Endothelial cell of umbilical vein (primary cell): ENCODE measurements at regions not wholly inside any gene's neighbourhood (a gene's known extent, or its start where the extent isn't known, plus 50 kb on each side); places are given as distances from the start of the nearest gene placed in this dataset.

Source experiments
- BruUV-seq: library from RNA; stranded (reverse); fragments of 400-500 nt; replicated peaks from 2 replicates; lab custom pipeline; 2021; lab: Mats Ljungman, UMichigan
- CTCF ChIA-PET: fragments of 300-600, 350-600 bp; sonication (Branson Sonifier 250); formaldehyde crosslinking; loops from one replicate; lab custom pipeline; 2021; ENCODE audit warnings: antibody characterized with exemption, inconsistent platforms; lab: Charles Lee
- POLR2A ChIA-PET: fragments of 300-600, 350-600 bp; sonication (Branson Sonifier 250); formaldehyde crosslinking; loops from one replicate; lab custom pipeline; 2021; ENCODE audit warnings: antibody characterized with exemption, inconsistent platforms; lab: Charles Lee
- DNase-seq: peaks from one replicate; pipeline ENCODE4 v3.0.0-alpha.2; 2011; ENCODE audit warnings: low read depth, low spot score
- FAIRE-seq: peaks from 2 replicates; lab custom pipeline; 2011; peaks lifted over from hg19 to GRCh38; lab: Jason Lieb, UNC
- H2AFZ ChIP-seq: 2 replicates; pipeline ENCODE4 v1.6.0; 2012; ENCODE audit warnings: low read depth, low read length, control low read depth, inconsistent platforms
- H3K27ac ChIP-seq: 2 replicates; pipeline ENCODE4 v1.5.1; 2011; ENCODE audit warnings: low read depth, mild to moderate bottlenecking, control low read depth, low read length, moderate library complexity; ENCODE audit not compliant: insufficient read depth
- H3K27me3 ChIP-seq, 2 experiments: 2 replicates each; pipeline versions ENCODE4 v1.6.0 to v1.6.1; 2011; ENCODE audit warnings: low read length in 2 of 2, mixed read lengths in 1 of 2; ENCODE audit not compliant: control insufficient read depth in 2 of 2, insufficient read depth in 2 of 2
- H3K36me3 ChIP-seq, 2 experiments: 2 replicates in 1 of 2; 3 replicates in 1 of 2; pipeline ENCODE4 v1.5.1; 2011; ENCODE audit warnings: low read length in 2 of 2, mild to moderate bottlenecking in 1 of 2, moderate library complexity in 1 of 2; ENCODE audit not compliant: control insufficient read depth in 2 of 2, insufficient read depth in 2 of 2; ENCODE audit errors: extremely low read depth in 1 of 2
- H3K4me1 ChIP-seq: 3 replicates; pipeline ENCODE4 v1.5.1; 2011; ENCODE audit warnings: mild to moderate bottlenecking, low read length; ENCODE audit not compliant: control insufficient read depth, insufficient read depth; ENCODE audit errors: extremely low read depth
- H3K4me2 ChIP-seq: 2 replicates; pipeline ENCODE4 v1.6.1; 2011; ENCODE audit warnings: low read length, control low read depth, mixed read lengths; ENCODE audit not compliant: insufficient read depth
- H3K4me3 ChIP-seq, 3 experiments: fragments of 200-600 bp in 1 of 3; sonication (generic), shearing (Covaris generic) in 1 of 3; replicated peaks in 1 of 3; 2 replicates each; pipeline ENCODE4 v1.5.1; 2011 to 2016; ENCODE audit warnings: control low read depth in 3 of 3, low read length in 3 of 3, mild to moderate bottlenecking in 2 of 3, inconsistent platforms in 1 of 3, low read depth in 1 of 3, moderate library complexity in 1 of 3; ENCODE audit not compliant: insufficient read depth in 1 of 3
- H3K79me2 ChIP-seq: 2 replicates; pipeline ENCODE4 v1.6.0; 2012; ENCODE audit warnings: low read length, inconsistent platforms; ENCODE audit not compliant: control insufficient read depth, insufficient read depth
- H3K9ac ChIP-seq: replicated peaks from 2 replicates; pipeline ENCODE3; 2011; ENCODE audit warnings: low read length, control low read depth; ENCODE audit not compliant: insufficient read depth; ENCODE audit errors: extremely low read depth
- H3K9me1 ChIP-seq: replicated peaks from 3 replicates; pipeline ENCODE4 v1.6.0; 2011; ENCODE audit warnings: mild to moderate bottlenecking, low read length; ENCODE audit not compliant: control insufficient read depth, insufficient read depth; ENCODE audit errors: extremely low read depth
- H3K9me3 ChIP-seq: replicated peaks from 2 replicates; pipeline ENCODE4 v1.5.1; 2012; ENCODE audit warnings: low read length, inconsistent platforms; ENCODE audit not compliant: control insufficient read depth, insufficient read depth
- H4K20me1 ChIP-seq: replicated peaks from 2 replicates; pipeline ENCODE3; 2011; ENCODE audit warnings: mild to moderate bottlenecking, low read length; ENCODE audit not compliant: control insufficient read depth, insufficient read depth; ENCODE audit errors: extremely low read depth
- EZH2 ChIP-seq: IDR thresholded peaks from 2 replicates; pipeline ENCODE4 v1.6.1; 2012; ENCODE audit warnings: borderline replicate concordance, low read depth, mild to moderate bottlenecking, moderate library complexity, low read length, inconsistent platforms; ENCODE audit not compliant: severe bottlenecking
- FOS ChIP-seq: IDR thresholded peaks from 2 replicates; pipeline ENCODE4 v1.6.1; 2011; ENCODE audit warnings: mild to moderate bottlenecking, low read length, moderate library complexity, borderline replicate concordance; ENCODE audit not compliant: insufficient read depth
- GATA2 ChIP-seq: IDR thresholded peaks from 2 replicates; pipeline ENCODE4 v1.7.0; 2011; ENCODE audit warnings: low read depth, mild to moderate bottlenecking, moderate library complexity, mixed read lengths, low read length; ENCODE audit not compliant: insufficient read length, insufficient read depth
- JUN ChIP-seq: IDR thresholded peaks from 2 replicates; pipeline ENCODE4 v1.6.1; 2011; ENCODE audit warnings: borderline replicate concordance, low read depth; ENCODE audit not compliant: insufficient read length, insufficient read depth
- MYC ChIP-seq: IDR thresholded peaks from one replicate; pipeline ENCODE4 v1.6.1; 2011; ENCODE audit warnings: mild to moderate bottlenecking, low read depth, low read length
- POLR2A ChIP-seq: IDR thresholded peaks from 2 replicates; pipeline ENCODE4 v1.6.1; 2012; ENCODE audit warnings: low read depth, mild to moderate bottlenecking, control low read depth, low read length
- POLR2AphosphoS5 ChIP-seq: IDR thresholded peaks from 2 replicates; pipeline ENCODE4 v1.6.1; 2012; ENCODE audit warnings: low read depth, mild to moderate bottlenecking, control low read depth, low read length, moderate library complexity; ENCODE audit not compliant: insufficient read depth
- dilution Hi-C: fragments of 300-500 bp; cut with MboI; formaldehyde crosslinking; loops from one replicate; pipeline ENCODE4 v1.15.0; 2019; ENCODE audit warnings: low sequenced_read_pairs; ENCODE audit not compliant: extremely low pct_ligation_motif_present
- intact Hi-C: fragments of 100-400 bp; cut with micrococcal nuclease; formaldehyde crosslinking; loops from one replicate; pipeline ENCODE4 v1.10.0; 2022
- TF ChIP-seq, protein P1 (sequence below), 2 donors: IDR thresholded peaks; 1 replicate in 1 of 2; 2 replicates in 1 of 2; pipeline ENCODE4 v1.5.1; 2011; ENCODE audit warnings: low read length in 2 of 2, mild to moderate bottlenecking in 2 of 2, moderate library complexity in 2 of 2, control low read depth in 1 of 2, inconsistent platforms in 1 of 2, low read depth in 1 of 2; ENCODE audit not compliant: insufficient read depth in 1 of 2; ENCODE audit errors: extremely low read depth in 1 of 2
- TF ChIP-seq, protein P2 (sequence below): IDR thresholded peaks from 2 replicates; pipeline ENCODE4 v1.6.1; 2011; ENCODE audit not compliant: insufficient read depth, insufficient read length

DNA sequence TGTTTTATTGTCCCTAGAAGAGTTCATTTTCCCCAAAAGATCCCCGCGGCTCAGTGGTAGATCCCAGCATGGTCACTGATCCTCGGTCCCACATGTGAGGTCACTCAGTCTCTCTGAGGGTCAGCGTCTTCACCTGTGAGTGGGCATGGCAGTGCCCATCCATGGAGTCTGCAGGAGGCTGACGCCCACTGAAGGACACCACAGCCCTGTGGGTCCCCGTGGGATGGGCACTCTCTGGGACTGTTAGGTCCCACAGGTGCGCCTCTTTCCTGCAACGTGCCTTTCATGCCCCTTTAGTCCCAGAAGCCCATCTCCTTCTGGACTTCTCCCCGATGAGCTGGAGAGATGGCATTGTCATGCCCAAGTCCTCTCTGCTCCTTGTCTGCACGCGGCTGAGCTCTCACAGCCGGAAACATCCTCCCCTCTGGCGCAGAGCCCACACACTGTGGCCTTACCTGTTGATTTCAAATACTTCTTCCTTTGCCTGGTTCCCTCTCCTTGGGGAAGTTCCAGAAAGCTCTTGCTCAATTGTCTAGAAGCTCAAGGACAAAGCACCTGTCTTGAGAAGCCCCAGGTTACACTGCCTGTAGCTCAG is 75.9 kb downstream of the PTGR3 start:
- FAIRE-seq: no peak
- no peaks in the 10 kb centered on the region for H3K36me3 ChIP-seq
- intact Hi-C loops (no loop called here), dilution Hi-C loops (no loop called here)
- no peak overlapping the region for H3K9ac ChIP-seq
- H4K20me1 ChIP-seq: no peaks in the 10 kb centered on the region
- ChIA-PET CTCF (interaction anchor here (0.8 to 1.2 kb wide), 2 partner anchors 36 to 91 kb away, joined by 3 read pairs; no protein-coding TSS in a partner anchor), POLR2A (no interaction called here)
- no peaks in the 10 kb centered on the region for H3K4me1 ChIP-seq
- no peak overlapping the region for H3K4me2 ChIP-seq
- TF ChIP-seq, protein P1, sequence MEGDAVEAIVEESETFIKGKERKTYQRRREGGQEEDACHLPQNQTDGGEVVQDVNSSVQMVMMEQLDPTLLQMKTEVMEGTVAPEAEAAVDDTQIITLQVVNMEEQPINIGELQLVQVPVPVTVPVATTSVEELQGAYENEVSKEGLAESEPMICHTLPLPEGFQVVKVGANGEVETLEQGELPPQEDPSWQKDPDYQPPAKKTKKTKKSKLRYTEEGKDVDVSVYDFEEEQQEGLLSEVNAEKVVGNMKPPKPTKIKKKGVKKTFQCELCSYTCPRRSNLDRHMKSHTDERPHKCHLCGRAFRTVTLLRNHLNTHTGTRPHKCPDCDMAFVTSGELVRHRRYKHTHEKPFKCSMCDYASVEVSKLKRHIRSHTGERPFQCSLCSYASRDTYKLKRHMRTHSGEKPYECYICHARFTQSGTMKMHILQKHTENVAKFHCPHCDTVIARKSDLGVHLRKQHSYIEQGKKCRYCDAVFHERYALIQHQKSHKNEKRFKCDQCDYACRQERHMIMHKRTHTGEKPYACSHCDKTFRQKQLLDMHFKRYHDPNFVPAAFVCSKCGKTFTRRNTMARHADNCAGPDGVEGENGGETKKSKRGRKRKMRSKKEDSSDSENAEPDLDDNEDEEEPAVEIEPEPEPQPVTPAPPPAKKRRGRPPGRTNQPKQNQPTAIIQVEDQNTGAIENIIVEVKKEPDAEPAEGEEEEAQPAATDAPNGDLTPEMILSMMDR (IDR thresholded peaks at IDR 0.05; ENCODE audit: extremely low read depth in 1 of 2, insufficient read depth in 1 of 2, low read depth in 1 of 2, low read length in 2 of 2): no peak
- TF ChIP-seq POLR2AphosphoS5 (no peak), POLR2A (no peak), MYC (no peak), GATA2 (no peak), FOS (no peak), EZH2 (no peak), JUN (no peak)
- TF ChIP-seq, protein P2, sequence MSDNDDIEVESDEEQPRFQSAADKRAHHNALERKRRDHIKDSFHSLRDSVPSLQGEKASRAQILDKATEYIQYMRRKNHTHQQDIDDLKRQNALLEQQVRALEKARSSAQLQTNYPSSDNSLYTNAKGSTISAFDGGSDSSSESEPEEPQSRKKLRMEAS: no peak
- no peak overlapping the region for H3K27ac ChIP-seq
- no peaks in the 10 kb centered on the region for H3K27me3 ChIP-seq
- no peak for DNase-seq
- no peak overlapping the region for H3K4me3 ChIP-seq
- H3K79me2 ChIP-seq: no peaks in the 10 kb centered on the region
- no TSS peak for BruUV-seq
- no peaks in the 10 kb centered on the region for H3K9me1 ChIP-seq
- H3K9me3 ChIP-seq: no peaks in the 10 kb centered on the region
- no peak overlapping the region for H2AFZ ChIP-seq
